RWPE1 (cell line): ENCODE measurements at regions not wholly inside any gene's neighbourhood (a gene's known extent, or its start where the extent isn't known, plus 50 kb on each side); places are given as distances from the start of the nearest gene placed in this dataset.

Experiments used
- CTCF ChIA-PET: fragments of 350-600 bp; sonication (Branson Sonifier 250); formaldehyde crosslinking; extraction: SDS; loops from one replicate; lab custom pipeline; 2021; lab: Yijun Ruan, JAX
- POLR2A ChIA-PET: fragments of 400-600 bp; formaldehyde crosslinking; extraction: SDS; loops from one replicate; lab custom pipeline; 2020; ENCODE audit warnings: antibody characterized with exemption; ENCODE audit not compliant: low non-redundant PET; lab: Yijun Ruan, JAX
- DNase-seq: peaks from one replicate; pipeline ENCODE4 v3.0.0; 2012; ENCODE audit warnings: low spot score
- H3K27ac ChIP-seq: fragments of 450-650 bp; 2 replicates; pipeline ENCODE4 v1.5.1; 2017
- TF ChIP-seq, protein P1 (sequence below): fragments of 450-650 bp; conservative IDR thresholded peaks from 2 replicates; pipeline ENCODE4 v1.5.1; 2017; ENCODE audit warnings: low read depth, mild to moderate bottlenecking

DNA sequence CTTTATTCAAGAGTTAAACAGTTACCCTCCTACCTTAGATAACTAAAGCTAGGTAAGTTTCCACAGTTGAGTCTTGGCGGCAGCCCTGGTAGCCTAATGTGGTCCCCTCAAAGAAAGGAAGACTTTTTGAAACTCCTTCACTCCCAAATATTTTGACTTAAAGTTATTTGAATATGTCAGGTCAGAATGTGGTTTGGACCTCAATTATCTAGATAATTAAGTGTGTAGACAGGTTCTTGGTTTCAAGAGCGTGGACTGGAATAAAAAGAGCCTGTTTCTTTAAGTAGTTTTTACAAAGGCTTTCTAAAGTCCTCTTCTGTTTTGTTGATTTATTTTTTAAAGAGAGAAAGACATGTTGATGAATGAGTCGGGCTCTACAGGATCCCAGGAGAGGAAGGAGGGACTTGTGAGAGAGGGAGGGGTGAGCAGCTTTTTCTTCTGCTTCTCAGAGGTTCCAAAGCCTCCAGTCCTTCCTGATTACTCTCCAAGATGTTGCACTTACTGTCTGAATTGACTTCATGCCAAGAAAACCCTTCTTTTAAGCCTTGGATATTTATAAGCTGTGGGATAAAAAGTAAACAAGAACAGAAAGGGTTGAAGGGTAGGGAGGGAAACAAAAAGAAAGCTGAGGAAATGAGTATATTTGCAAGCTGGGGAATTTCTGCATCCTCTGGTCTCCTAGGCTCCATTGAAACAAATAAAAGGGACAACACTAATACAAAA, 457.4 kb downstream of the IGSF11 start:
- TF ChIP-seq, protein P1, sequence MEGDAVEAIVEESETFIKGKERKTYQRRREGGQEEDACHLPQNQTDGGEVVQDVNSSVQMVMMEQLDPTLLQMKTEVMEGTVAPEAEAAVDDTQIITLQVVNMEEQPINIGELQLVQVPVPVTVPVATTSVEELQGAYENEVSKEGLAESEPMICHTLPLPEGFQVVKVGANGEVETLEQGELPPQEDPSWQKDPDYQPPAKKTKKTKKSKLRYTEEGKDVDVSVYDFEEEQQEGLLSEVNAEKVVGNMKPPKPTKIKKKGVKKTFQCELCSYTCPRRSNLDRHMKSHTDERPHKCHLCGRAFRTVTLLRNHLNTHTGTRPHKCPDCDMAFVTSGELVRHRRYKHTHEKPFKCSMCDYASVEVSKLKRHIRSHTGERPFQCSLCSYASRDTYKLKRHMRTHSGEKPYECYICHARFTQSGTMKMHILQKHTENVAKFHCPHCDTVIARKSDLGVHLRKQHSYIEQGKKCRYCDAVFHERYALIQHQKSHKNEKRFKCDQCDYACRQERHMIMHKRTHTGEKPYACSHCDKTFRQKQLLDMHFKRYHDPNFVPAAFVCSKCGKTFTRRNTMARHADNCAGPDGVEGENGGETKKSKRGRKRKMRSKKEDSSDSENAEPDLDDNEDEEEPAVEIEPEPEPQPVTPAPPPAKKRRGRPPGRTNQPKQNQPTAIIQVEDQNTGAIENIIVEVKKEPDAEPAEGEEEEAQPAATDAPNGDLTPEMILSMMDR, result no peak
- H3K27ac ChIP-seq, result no peak overlapping the region
- DNase-seq, result no peak
- ChIA-PET POLR2A (no interaction called here), CTCF (interaction anchor here (0.6 to 0.7 kb wide), 2 partner anchors 14 to 1826 kb away, joined by 3 to 4 read pairs; no protein-coding TSS in a partner anchor)

DNA sequence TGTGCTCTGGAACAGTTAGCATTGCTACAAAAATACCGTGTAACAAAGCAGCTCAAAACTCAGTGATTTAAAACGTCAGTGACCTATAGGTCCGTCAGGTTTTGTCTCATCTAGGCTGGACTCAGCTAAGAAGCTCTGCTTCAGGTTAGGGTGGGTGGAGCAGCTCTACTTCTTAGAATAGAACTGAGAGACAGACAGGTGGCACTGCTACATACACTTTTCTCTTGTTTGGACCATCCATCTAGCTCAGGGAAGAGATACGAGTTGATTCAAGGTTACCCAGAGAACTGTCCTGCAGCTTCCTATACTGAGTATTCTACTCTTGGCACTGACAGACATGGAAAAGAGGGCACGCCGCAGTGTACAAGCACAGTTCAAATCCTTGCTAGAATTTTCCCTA, 456.1 kb downstream of the IGSF11 start:
- POLR2A ChIA-PET, result no interaction called here
- CTCF ChIA-PET, result no interaction called here
- TF ChIP-seq, protein P1, result no peak
- H3K27ac ChIP-seq, result no peak overlapping the region
- DNase-seq, result no peak

DNA sequence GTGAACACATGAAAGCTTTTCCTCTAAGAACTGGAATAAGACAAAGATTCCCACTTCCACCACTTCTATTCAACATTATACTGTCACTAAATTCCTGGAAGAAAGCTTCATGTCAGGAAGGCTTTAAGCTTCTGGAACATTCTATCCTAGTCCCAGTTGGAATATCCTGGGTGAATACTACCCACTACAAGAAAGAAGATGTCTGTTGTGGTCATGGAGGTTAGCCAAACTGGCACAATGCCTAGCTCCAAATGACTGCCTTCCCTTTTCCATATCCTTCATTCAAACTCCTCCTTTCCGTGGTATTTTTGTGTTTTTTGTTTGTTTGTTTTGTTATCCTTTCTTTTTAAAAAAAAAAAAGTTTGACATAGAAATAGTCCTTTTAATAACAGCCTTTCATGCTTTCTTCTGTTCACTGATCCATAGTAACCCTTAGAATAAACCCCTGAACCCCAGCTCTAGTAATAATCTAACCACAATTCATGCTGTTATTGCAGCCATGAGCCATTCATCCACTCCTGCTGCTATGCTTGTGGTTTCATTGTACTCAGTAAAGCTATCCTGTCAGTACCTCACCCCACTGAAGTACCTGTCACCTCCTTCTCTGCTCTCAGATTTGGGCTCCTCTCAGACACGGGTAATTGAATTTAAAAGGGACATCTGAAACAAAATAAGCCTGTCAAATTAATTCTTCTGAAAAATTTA, 447.5 kb downstream of the IGSF11 start:
- CTCF ChIA-PET, result interaction anchor here (0.6 kb wide), 2 partner anchors 16 to 42 kb away, joined by 3 read pairs; no protein-coding TSS in a partner anchor
- TF ChIP-seq, protein P1, result no peak

DNA sequence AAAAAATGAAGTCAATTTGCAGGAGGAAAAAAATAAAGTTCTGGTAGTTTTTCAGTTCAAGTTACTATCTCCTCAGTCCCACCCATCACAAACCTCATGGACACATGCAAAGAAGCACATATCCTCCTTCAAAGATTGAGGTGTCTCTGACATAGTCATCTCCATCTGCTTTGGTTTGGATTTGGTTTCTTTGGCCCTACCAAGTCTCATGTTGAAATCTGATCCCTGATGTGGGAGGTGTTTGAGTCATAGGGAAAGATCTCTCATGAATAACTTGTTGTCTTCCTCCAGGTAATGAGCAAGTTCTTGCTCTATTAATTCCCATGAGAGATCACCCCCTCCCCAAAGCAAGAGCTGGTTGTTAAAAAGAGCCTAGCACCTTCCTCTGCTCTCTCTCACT, 446.8 kb downstream of the IGSF11 start:
- H3K27ac ChIP-seq, result no peak overlapping the region
- CTCF ChIA-PET, result interaction anchor here (0.6 kb wide), 1 partner anchor 42 kb away, joined by 3 read pairs; no protein-coding TSS in a partner anchor
- TF ChIP-seq, protein P1, result no peak
- peak; percentile 6 for DNase-seq
- POLR2A ChIA-PET, result no interaction called here

More for the DNA sequence above, 447.5 kb downstream of the IGSF11 start:
- POLR2A ChIA-PET, result no interaction called here
- H3K27ac ChIP-seq, result no peak overlapping the region
- no peak for DNase-seq

DNA sequence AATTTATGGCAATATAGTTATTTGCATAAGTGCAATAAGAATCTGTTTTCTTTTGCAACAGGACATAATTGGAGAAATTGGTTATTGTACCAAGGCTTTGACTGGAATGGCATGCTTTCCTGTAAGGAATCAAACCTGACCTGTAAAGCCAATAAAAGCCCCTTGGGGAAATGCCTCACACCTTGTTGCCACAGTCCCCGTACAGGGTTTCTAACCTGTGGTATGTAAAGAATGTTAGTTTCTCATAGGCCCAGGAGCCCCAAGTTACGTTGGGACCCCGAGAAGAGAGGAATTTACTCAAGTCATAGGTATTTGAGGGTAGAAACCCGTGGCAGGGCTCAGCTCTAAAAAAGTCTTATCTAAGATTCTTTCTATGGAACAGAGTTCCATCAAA, 441.4 kb downstream of the IGSF11 start:
- H3K27ac ChIP-seq, result no peak overlapping the region
- TF ChIP-seq, protein P1, result no peak
- DNase-seq, result no peak
- CTCF ChIA-PET, result no interaction called here
- POLR2A ChIA-PET, result no interaction called here

DNA sequence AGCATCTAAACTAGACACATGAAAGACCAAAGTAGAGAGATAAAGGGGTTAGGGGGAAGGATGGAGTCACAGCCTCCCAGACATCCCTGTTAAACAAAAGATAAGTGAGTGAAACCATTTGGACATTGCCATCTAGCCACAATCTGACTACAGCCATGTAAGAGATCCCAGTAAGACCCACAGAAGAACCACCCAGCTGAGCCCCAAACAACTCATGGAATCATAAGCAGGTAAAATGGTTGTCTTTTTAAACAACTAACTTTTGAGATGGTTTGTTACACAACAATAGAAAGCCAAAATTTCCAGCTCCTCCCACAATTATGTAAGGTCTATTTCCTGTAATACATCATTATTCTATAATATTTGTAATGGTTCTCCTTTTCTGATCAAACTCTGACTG, 437.5 kb downstream of the IGSF11 start:
- ChIA-PET POLR2A (no interaction called here), CTCF (no interaction called here)
- DNase-seq, result no peak
- H3K27ac ChIP-seq, result no peak overlapping the region
- TF ChIP-seq, protein P1, result no peak
